ENCODE measurements at regions not wholly inside any gene's neighbourhood (a gene's known extent, or its start where the extent isn't known, plus 50 kb on each side); places are given as distances from the start of the nearest gene placed in this dataset.

DNA sequence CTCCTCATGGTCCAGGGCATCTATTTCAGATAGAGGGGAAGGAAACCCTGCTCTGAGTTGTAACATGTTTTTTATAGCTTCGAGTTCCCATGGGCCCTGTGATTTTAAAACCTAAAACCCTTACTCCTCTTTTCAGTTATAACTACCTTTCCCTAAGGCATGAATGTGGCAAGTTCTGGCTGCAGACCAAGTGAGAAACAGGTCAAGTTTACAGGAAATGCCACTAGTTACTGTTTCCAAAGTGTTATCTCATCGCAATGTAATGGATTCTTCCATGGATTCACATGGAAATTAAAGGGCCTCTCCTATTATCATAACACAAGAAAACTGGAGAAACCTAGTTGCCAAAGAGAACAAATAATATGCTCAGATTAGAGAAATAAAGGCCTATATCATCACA lies 574.5 kb upstream of the GRAMD2B start:
- TF ChIP-seq, protein P1, sequence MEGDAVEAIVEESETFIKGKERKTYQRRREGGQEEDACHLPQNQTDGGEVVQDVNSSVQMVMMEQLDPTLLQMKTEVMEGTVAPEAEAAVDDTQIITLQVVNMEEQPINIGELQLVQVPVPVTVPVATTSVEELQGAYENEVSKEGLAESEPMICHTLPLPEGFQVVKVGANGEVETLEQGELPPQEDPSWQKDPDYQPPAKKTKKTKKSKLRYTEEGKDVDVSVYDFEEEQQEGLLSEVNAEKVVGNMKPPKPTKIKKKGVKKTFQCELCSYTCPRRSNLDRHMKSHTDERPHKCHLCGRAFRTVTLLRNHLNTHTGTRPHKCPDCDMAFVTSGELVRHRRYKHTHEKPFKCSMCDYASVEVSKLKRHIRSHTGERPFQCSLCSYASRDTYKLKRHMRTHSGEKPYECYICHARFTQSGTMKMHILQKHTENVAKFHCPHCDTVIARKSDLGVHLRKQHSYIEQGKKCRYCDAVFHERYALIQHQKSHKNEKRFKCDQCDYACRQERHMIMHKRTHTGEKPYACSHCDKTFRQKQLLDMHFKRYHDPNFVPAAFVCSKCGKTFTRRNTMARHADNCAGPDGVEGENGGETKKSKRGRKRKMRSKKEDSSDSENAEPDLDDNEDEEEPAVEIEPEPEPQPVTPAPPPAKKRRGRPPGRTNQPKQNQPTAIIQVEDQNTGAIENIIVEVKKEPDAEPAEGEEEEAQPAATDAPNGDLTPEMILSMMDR (IDR thresholded peaks at IDR 0.05): no peak
- no peak for TF ChIP-seq POLR2AphosphoS5 (IDR thresholded peaks at IDR 0.05)

Measured in sigmoid colon (tissue), 4 donors.